NCI-H1105 treated with DMSO at 0.1 percent for 48 hours (cell line): ENCODE measurements at regions not wholly inside any gene's neighbourhood (a gene's known extent, or its start where the extent isn't known, plus 50 kb on each side); places are given as distances from the start of the nearest gene placed in this dataset.
"Not testable (repeated sequence)": the region's sequence is repeated elsewhere in the genome, so short reads cannot be mapped to it uniquely, and the experiment has no call there.

ENCODE experiments used
- DNase-seq: peaks from one replicate; lab custom pipeline; 2025; lab: John Stamatoyannopoulos, UW

DNA sequence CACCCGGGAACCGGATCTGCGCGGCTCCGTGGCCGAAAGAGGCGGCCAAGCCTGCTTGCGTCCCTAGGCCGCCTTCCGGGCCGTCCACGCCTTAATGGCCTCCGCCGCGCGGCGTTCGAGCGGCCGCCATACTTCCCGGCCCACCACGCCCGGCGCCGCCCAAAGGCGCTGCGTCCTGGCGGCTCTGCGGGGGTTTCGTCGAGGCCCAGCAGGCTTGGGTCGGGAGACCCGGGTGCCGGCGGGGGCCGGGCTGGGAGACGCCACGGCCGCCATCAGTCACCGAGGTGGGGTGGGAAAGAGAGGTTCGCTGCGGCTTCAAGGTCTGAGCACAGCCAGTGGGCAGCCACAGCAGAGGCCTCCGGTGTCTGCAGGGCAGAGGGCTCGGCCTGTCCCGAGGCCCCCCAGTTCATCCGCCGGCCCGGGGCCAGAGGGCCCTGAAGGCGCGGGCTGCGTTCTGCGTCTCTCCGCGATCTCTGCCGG lies 545.8 kb upstream of the CDH10 start:
- no peak for DNase-seq

DNA sequence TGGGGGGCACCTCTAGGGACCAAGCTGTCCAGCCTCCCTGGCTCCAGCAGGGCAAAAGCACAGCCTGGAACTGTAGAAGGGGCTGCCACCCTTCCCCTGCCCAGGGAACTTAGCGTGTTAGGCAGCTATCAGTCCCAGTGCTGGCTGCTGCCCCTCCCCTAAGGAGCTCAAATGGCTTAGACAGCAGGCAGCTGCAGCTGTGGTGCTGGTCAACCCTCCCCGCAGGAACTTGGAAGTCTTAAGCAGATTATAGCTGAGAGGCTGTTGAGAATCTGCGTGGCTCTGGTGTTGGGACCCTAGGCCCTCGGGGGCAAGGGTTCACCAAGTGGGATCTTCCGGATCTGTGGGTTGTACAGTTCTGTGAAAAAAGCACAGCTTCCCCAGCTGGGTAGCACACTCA lies 536.5 kb upstream of the CDH10 start:
- no peak for DNase-seq

GRCh38 chr5:25162616-25163015 lies 517.8 kb upstream of the CDH10 start:
- not testable (repeated sequence) for DNase-seq

DNA sequence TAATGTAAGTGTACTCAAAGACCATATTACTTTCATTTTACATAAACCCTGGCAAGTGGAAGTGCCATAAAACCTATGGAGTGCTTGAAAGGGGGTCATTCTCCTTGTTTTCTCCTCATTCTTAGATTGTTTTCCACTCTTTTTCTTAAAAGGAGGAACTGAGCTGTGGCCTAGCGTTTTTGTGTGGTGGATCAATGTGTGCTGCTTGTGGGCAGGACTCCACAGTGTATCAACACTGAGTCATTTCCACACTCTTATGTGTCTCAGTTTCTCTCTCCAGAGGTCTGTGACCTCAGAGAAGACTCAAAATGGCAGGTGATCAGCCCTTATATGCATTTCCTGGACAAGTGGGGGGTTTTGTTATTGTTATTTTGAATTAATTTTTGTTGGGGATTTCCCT lies 516.1 kb upstream of the CDH10 start:
- DNase-seq: no peak

GRCh38 chr5:25150819-25151218 lies 506.0 kb upstream of the CDH10 start:
- DNase-seq: no peak

- no peak for DNase-seq
Measured at GRCh38 chr5:25128606-25129005, 483.8 kb upstream of the CDH10 start.

DNA sequence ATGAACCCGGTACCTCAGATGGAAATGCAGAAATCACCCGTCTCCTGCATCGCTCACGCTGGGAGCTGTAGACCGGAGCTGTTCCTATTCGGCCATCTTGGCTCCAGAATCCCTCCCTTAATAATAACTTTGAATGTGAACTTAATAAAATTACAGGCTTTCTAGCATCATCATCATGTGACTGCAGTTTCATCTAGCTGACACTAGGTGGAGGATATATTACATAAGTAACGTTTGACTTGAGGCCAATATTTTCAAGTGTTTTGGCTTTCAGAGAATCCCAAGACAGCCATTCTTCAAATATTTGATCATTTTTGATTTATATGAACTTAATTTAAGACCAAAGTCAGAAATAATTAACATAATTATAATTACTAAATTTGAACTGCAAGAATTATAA lies 474.9 kb upstream of the CDH10 start:
- DNase-seq: no peak

DNA sequence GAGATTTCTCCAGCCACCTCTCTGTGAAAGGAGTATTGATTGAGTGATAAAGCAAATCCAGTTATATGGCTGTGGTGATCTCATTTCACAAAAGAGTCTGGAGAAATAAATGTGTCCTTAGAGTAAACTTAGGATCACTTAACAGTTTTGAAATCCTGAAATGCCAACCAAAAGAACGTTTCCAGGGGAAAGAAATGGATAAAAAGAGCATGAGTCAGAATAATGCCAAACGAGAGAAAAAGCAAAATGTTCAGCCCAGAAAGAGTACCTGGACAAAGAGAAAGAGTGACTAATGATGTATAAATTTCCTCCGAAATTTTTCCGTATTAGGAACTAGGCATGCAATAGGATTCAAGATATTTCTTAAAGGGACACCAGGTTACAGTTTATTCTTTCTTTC lies 463.1 kb upstream of the CDH10 start:
- DNase-seq: no peak

GRCh38 chr5:25099538-25099937 lies 454.8 kb upstream of the CDH10 start:
- DNase-seq: no peak

DNA sequence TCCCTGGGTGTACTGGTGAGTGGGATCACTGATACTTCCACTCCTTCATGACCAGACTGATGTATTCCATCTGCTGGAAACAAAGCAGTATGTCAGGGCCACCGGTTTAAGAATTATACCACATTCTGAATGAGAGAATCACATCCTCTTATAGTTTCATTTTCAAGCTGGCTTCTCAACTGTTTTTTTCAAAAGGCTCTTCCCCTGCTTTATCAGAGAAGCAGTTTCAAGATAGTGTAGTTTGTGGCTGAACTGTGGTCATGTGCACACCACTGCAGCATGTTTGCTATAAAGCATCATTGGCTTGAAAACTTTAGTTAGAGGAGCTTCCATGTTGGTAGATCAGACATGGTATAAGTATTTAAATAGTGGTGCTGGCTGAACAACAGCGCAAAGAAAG lies 450.5 kb upstream of the CDH10 start:
- DNase-seq: no peak

- no peak for DNase-seq
Measured at GRCh38 chr5:25094219-25094618, 449.4 kb upstream of the CDH10 start.

DNA sequence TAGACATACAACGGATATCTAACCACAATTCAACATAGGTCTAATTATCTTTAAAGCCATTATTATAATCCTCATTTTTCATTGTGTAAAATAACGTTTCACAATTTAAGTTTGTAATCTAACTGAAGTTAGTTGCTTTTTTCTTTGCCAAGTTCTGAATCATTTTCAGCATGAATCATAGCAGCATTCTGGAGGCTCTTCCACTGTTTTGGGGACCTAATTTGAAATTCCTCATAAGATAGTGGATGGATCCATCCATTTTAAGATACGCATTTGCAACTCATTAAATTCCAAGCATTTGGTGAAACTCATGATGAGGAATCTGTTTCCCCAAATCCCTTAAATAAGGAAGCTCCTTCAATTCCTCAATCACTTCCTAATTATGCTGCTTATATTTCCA lies 447.1 kb upstream of the CDH10 start:
- DNase-seq: no peak

- no peak for DNase-seq
Measured at GRCh38 chr5:25090854-25091253, 446.1 kb upstream of the CDH10 start.

DNA sequence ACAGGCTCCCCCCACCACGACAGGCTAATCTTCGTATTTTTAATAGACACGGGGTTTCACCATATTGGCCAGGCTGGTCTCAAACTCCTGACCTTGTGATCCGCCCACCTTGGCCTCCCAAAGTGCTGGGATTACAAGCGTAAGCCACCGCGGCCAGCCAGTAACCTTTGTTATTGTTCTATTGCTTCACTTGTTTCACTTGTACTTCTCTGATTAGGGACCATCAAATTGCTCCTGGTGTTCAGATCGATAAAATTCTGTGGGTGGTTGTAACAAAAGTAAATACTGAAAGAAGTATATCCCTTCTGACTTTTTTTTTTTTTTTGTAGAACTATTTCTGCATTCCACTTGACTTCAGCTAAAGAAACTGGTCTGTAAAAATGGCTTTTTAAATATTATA lies 445.5 kb upstream of the CDH10 start:
- DNase-seq: no peak

- not testable (repeated sequence) for DNase-seq
Measured at GRCh38 chr5:25088689-25089088, 443.9 kb upstream of the CDH10 start.

DNA sequence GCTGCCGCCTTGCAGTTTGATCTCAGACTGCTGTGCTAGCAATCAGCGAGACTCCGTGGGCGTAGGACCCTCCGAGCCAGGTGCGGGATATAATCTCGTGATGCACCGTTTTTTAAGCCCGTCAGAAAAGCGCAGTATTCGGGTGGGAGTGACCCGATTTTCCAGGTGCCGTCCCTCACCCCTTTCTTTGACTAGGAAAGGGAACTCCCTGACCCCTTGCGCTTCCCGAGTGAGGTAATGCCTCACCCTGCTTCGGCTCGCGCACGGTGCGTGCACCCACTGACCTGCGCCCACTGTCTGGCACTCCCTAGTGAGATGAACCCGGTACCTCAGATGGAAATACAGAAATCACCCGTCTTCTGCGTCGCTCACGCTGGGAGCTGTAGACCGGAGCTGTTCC lies 438.5 kb upstream of the CDH10 start:
- DNase-seq: not testable (repeated sequence)

DNA sequence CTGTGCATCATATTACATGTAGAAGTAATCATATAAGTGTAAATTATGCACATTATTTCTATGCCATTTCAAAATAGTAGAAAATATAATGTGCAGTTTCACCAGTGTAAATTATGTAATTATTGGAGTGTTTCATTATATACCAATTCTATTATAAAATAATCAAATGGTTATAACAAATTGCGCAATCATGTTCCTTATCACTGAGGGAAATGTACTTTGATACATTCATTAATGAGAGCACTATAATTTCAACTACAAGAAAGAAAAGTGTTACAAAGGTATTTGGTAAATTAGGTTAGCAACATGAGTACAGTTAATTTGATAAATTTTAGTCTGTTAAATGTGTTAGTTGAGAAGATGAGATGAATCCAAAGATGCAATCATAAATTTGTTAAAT lies 421.5 kb upstream of the CDH10 start:
- no peak for DNase-seq

DNA sequence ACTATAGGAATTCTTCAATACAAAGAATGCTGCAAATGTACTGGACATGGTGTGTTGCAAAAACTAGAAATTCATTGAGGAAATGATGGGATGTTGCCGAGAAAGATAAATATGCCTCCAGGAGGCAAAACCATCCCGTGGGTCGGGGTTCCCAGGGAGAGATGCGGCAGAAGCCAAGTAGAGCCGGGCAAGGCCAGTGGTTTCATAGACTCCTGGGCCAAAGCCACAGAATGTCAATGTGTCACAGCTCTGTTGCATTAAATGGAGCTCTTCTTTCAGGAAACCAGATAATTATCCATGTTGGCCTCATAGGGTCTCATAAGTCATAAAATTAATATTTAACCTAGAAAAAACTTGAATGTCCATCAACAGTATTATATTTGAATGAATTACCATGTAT lies 419.5 kb upstream of the CDH10 start:
- DNase-seq: no peak

- DNase-seq: no peak
Measured at GRCh38 chr5:25060575-25060974, 415.8 kb upstream of the CDH10 start.

DNA sequence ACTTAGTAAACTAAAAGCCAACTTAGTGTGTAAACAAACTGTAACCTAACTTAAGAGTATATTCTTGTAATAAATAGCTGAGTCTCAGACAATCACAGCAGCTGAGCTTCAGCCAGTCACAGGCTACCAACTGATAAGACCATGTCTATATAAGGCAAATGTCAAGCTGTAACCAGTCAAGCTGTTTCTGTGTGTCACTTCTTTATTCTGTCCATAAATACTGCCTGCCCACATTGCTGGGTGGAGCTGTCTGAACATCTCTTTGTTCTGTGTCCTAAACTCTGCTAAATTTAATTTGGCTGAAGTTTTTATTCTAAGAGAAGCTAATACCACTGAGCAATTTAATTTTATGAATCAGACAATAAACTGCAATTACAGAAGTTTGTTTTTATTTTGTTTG lies 412.1 kb upstream of the CDH10 start:
- DNase-seq: peak; percentile 18

GRCh38 chr5:25033658-25034057 lies 388.9 kb upstream of the CDH10 start:
- DNase-seq: no peak

DNA sequence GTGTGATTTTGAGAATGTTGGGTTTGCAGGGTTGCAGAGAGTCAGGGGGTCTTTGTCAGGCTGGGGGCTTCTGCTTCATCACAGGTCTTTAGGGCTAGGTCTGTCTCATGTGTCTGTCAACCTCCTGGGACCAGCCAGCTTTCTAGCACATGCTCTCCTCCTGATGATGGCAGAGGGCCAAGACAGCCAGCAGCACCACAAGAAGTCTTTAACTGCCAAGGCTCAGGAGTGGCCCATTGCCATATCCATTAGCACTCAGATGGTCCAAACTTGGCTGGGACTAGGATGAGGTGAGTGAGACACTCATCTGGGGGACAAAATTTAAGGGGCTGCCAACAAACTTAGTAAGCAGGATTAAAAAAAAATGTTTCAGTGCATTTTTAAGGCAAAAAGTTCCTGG lies 384.2 kb upstream of the CDH10 start:
- DNase-seq: peak; percentile 67

GRCh38 chr5:25027526-25027925 lies 382.7 kb upstream of the CDH10 start:
- DNase-seq: no peak

GRCh38 chr5:25027061-25027460 lies 382.3 kb upstream of the CDH10 start:
- no peak for DNase-seq

GRCh38 chr5:25025831-25026230 lies 381.1 kb upstream of the CDH10 start:
- no peak for DNase-seq
